ENCODE measurements at regions not wholly inside any gene's neighbourhood (a gene's known extent, or its start where the extent isn't known, plus 50 kb on each side); places are given as distances from the start of the nearest gene placed in this dataset.

- Histone ChIP-seq H3K36me3 (ENCODE audit: insufficient read depth, low read length) (no peaks in the 10 kb centered on the region), H3K79me2 (ENCODE audit: insufficient read depth, low read length) (no peaks in the 10 kb centered on the region), H3F3A (ENCODE audit: insufficient read depth, low read length) (no peaks in the 10 kb centered on the region), H3K9ac (ENCODE audit: low read length) (no peak overlapping the region), H2AFZ (ENCODE audit: low read length) (no peak overlapping the region), H3K27ac (ENCODE audit: low read depth, low read length, poor library complexity, severe bottlenecking) (no peak overlapping the region), H3K9me3 (ENCODE audit: low read length) (no peaks in the 10 kb centered on the region), H3K4me3 (ENCODE audit: low read depth, low read length, poor library complexity, severe bottlenecking) (no peak overlapping the region), H4K20me1 (ENCODE audit: insufficient read depth, low read length) (no peaks in the 10 kb centered on the region), H3K4me2 (ENCODE audit: low read length) (no peak overlapping the region), H3K4me1 (ENCODE audit: insufficient read depth, low read length, severe bottlenecking) (no peaks in the 10 kb centered on the region), H3K9me2 (ENCODE audit: low read depth, low read length) (no peaks in the 10 kb centered on the region), H3K27me3 (ENCODE audit: insufficient read depth, low read length) (no peaks in the 10 kb centered on the region)
- TF ChIP-seq EZH2 (IDR thresholded peaks at IDR 0.05; ENCODE audit: borderline replicate concordance, low read length): no peak
Observed at GRCh38 chr17:73870473-73870872, 226.2 kb upstream of the SDK2 start.

GRCh38 chr17:73872816-73873215 lies 228.6 kb upstream of the SDK2 start:
- Histone ChIP-seq H3K79me2 (ENCODE audit: insufficient read depth, low read length) (no peaks in the 10 kb centered on the region), H3K9me2 (ENCODE audit: low read depth, low read length) (no peaks in the 10 kb centered on the region)
- TF ChIP-seq CTCF (IDR thresholded peaks at IDR 0.05; ENCODE audit: low read length): no peak
- TF ChIP-seq EZH2 (IDR thresholded peaks at IDR 0.05; ENCODE audit: borderline replicate concordance, low read length): no peak

GRCh38 chr17:73874008-73874720 lies 229.9 kb upstream of the SDK2 start:
- TF ChIP-seq CTCF (IDR thresholded peaks at IDR 0.05; ENCODE audit: low read length) (no peak), EZH2 (IDR thresholded peaks at IDR 0.05; ENCODE audit: borderline replicate concordance, low read length) (no peak)
- Histone ChIP-seq H3K4me2 (ENCODE audit: low read length) (no peak overlapping the region), H3K79me2 (ENCODE audit: insufficient read depth, low read length) (no peaks in the 10 kb centered on the region), H4K20me1 (ENCODE audit: insufficient read depth, low read length) (no peaks in the 10 kb centered on the region), H3K4me3 (ENCODE audit: low read depth, low read length, poor library complexity, severe bottlenecking) (no peak overlapping the region), H3K9me3 (ENCODE audit: low read length) (no peaks in the 10 kb centered on the region), H3K9me2 (ENCODE audit: low read depth, low read length) (no peaks in the 10 kb centered on the region), H3K27ac (ENCODE audit: low read depth, low read length, poor library complexity, severe bottlenecking) (no peak overlapping the region), H3F3A (ENCODE audit: insufficient read depth, low read length) (no peaks in the 10 kb centered on the region), H2AFZ (ENCODE audit: low read length) (no peak overlapping the region), H3K4me1 (ENCODE audit: insufficient read depth, low read length, severe bottlenecking) (no peaks in the 10 kb centered on the region), H3K36me3 (ENCODE audit: insufficient read depth, low read length) (no peaks in the 10 kb centered on the region), H3K27me3 (ENCODE audit: insufficient read depth, low read length) (no peaks in the 10 kb centered on the region), H3K9ac (ENCODE audit: low read length) (no peak overlapping the region)

More at GRCh38 chr17:73872816-73873215, 228.6 kb upstream of the SDK2 start:
- Histone ChIP-seq H3K4me3 (ENCODE audit: low read depth, low read length, poor library complexity, severe bottlenecking) (no peak overlapping the region), H3K4me1 (ENCODE audit: insufficient read depth, low read length, severe bottlenecking) (no peaks in the 10 kb centered on the region), H3K27me3 (ENCODE audit: insufficient read depth, low read length) (no peaks in the 10 kb centered on the region), H3K9ac (ENCODE audit: low read length) (no peak overlapping the region), H3K27ac (ENCODE audit: low read depth, low read length, poor library complexity, severe bottlenecking) (no peak overlapping the region), H3K9me3 (ENCODE audit: low read length) (no peaks in the 10 kb centered on the region), H4K20me1 (ENCODE audit: insufficient read depth, low read length) (no peaks in the 10 kb centered on the region), H2AFZ (ENCODE audit: low read length) (no peak overlapping the region), H3F3A (ENCODE audit: insufficient read depth, low read length) (no peaks in the 10 kb centered on the region), H3K36me3 (ENCODE audit: insufficient read depth, low read length) (no peaks in the 10 kb centered on the region), H3K4me2 (ENCODE audit: low read length) (no peak overlapping the region)

GRCh38 chr17:73875346-73875745 lies 231.1 kb upstream of the SDK2 start:
- Histone ChIP-seq H4K20me1 (ENCODE audit: insufficient read depth, low read length) (no peaks in the 10 kb centered on the region), H3K79me2 (ENCODE audit: insufficient read depth, low read length) (no peaks in the 10 kb centered on the region), H3K36me3 (ENCODE audit: insufficient read depth, low read length) (no peaks in the 10 kb centered on the region), H3K9me2 (ENCODE audit: low read depth, low read length) (no peaks in the 10 kb centered on the region), H2AFZ (ENCODE audit: low read length) (no peak overlapping the region), H3K4me3 (ENCODE audit: low read depth, low read length, poor library complexity, severe bottlenecking) (no peak overlapping the region), H3K4me2 (ENCODE audit: low read length) (no peak overlapping the region), H3F3A (ENCODE audit: insufficient read depth, low read length) (no peaks in the 10 kb centered on the region), H3K27me3 (ENCODE audit: insufficient read depth, low read length) (no peaks in the 10 kb centered on the region), H3K9ac (ENCODE audit: low read length) (no peak overlapping the region), H3K27ac (ENCODE audit: low read depth, low read length, poor library complexity, severe bottlenecking) (no peak overlapping the region), H3K4me1 (ENCODE audit: insufficient read depth, low read length, severe bottlenecking) (no peaks in the 10 kb centered on the region), H3K9me3 (ENCODE audit: low read length) (no peaks in the 10 kb centered on the region)
- TF ChIP-seq CTCF (IDR thresholded peaks at IDR 0.05; ENCODE audit: low read length) (no peak), EZH2 (IDR thresholded peaks at IDR 0.05; ENCODE audit: borderline replicate concordance, low read length) (no peak)

All from OCI-LY1 (cell line).